GM18861 (cell line): ENCODE measurements at regions not wholly inside any gene's neighbourhood (a gene's known extent, or its start where the extent isn't known, plus 50 kb on each side); places are given as distances from the start of the nearest gene placed in this dataset.
"Not testable (repeated sequence)": the region's sequence is repeated elsewhere in the genome, so short reads cannot be mapped to it uniquely, and the experiment has no call there.

Experiments used
- ATAC-seq: cut with Tn5 transposase; IDR thresholded peaks from one replicate; pipeline ENCODE4 v1.9.1; 2021; ENCODE audit not compliant: unreplicated experiment

- no peak for ATAC-seq
Observed at GRCh38 chr5:92372766-92373165, 989.6 kb upstream of the ARRDC3 start.

- ATAC-seq = no peak
Observed at GRCh38 chr5:92371889-92372235, 988.7 kb upstream of the ARRDC3 start.

DNA sequence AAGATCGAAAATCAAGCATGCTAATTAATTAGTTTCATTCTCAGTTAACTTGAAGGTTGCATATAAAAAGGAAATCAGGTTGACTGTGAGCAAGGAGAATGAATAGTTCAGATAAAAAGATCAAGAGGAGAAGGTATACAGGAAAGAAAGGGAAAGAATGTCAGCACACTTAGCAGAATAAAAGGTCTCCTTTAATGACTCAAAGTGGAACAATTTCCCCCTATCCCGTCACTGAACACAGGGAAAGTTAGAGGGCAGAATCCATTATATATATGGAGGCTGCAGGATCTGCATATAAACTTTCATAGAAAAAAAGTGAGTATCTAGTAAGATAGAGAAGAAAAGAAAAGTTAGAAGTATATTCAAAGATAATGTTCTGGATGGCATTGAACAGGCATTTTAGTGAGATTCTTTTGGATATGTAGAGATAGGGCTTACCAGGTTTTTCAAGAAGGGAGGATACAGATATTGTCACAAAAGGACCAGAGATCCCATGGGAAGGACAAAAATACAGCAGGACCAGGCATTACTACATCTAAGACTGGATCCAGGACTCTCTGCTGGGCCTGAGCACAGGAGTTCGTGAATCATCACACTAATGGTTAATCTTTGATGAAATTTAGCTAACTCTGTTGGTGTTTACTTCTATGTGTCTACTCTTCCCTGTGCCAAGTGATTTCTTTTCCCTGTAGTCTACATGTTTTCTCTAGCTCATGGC is 988.2 kb upstream of the ARRDC3 start:
- ATAC-seq = no peak

DNA sequence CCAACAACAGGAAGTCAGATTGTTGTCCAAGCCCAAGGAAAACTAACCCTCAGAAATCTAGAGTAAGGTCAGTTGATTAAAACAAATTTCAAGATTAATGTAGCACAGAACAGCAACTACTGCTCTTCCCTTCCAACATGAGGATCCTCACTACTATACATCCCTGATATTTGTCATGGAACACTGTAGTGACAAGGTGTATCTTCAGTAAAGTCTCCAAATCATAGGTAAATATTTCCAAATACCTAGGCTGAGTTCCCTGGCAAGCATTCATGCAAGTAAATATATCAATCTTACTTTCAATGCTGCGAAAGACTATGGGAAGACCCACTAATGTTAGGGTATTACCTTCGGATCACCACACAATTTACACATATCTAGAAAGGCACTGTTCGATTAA is 986.9 kb upstream of the ARRDC3 start:
- no peak for ATAC-seq

DNA sequence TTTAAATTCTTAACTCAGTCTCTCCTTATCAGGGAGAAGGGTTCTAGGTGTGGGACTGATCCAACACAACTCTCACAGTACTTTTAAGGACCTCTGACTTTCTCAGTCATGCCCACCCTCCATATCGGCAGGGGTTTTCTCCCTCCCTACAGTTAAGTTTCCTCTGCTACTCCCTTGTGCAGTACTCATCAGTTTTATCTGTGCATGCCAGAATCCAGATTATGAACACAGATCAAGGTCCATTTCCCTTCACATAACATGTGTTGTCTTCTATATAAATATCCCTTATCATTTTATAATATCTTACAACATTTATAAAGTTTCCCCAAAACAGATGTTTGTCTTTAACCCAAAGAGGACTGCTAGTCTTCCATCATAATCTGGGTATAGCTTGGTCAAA is 986.5 kb upstream of the ARRDC3 start:
- ATAC-seq = no peak

- no peak for ATAC-seq
Observed at GRCh38 chr5:92364986-92365550, 982.0 kb upstream of the ARRDC3 start.

DNA sequence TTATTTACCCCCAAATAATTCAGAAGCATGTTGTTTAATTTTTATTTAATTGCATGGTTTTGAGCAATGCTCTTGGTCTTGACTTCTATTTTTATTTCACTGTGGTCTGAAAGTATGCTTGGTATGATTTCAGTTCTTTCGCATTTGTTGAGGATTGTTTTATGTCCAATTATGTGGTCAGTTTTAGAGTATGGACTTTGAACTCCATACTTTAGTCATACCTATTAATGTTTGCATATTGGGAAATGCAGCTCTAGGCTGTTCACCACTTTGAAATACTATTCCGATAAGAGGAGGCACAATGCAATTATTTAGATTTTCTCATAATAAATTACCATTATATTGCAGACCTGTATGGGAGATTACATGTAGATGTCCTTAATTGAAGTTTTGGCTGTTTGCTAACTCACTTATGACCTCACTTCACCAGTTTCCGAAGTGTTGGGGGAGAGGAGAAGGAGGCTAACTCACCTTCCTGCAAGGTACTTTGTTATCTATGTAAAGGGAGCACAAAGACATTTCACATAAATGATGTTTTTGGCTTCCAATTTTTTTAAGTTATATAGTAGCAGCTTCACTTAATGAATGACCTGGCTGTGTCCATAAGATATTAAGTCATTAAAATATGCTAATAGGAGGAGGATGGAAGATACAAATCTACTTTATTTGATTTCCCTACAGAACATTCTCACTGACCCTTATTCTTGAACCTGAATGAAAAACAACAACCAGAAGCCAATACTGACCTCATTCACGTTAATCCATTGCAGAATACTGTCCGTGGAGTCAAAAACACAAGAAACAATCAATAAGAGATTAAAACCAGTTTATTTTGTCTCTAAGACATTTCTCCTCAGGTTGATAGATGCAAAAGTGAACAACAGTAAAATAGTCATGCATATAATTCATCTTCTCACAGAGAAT is 970.3 kb upstream of the ARRDC3 start:
- ATAC-seq = no peak

GRCh38 chr5:92337772-92338234 is 954.7 kb upstream of the ARRDC3 start:
- ATAC-seq = no peak

DNA sequence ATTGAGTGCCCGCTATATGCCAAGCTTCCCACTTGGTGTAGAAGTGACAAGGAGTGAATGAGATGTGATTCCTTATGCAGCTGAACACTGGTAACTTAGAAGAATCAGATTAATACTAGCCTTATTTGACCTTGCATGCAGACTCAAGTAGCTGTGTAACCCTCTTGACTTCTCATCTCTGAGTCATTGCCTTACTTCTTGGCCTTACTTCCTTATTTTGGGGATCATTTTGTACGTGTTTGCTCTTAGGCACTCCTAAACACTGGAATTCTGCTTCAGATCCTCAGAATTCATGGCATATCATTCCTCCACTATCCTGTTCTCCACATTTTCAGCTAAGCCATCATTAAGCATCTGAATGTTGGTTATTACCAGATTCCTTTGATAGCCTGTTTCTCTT is 948.9 kb upstream of the ARRDC3 start:
- no peak for ATAC-seq

GRCh38 chr5:92330365-92330764 is 947.2 kb upstream of the ARRDC3 start:
- ATAC-seq = no peak

GRCh38 chr5:92329759-92330158 is 946.6 kb upstream of the ARRDC3 start:
- no peak for ATAC-seq

- no peak for ATAC-seq
Observed at GRCh38 chr5:92328584-92329259, 945.6 kb upstream of the ARRDC3 start.

- no peak for ATAC-seq
Observed at GRCh38 chr5:92320446-92320845, 937.3 kb upstream of the ARRDC3 start.

DNA sequence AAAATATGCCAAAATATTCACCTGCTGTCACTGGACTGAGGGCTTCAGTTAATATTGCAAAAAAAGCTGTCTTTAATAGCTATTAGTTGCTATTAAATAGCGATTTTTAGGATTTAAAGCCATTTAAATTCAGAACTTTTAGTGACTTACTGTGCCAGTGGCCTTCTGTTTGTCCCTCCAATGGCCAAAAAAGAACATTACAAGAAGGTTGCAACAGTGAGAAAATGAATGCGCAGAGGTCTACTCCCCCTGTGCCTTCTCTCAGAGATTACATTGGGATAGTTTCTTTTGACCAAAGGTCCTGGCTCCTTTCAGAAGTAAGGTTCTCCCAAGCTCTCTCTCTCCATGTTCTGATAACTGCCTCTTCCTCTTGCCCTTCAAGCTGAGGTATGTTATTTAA is 930.3 kb upstream of the ARRDC3 start:
- no peak for ATAC-seq

GRCh38 chr5:92309336-92309991 is 926.3 kb upstream of the ARRDC3 start:
- ATAC-seq = no peak

GRCh38 chr5:92308679-92309078 is 925.6 kb upstream of the ARRDC3 start:
- ATAC-seq = no peak

GRCh38 chr5:92302356-92302755 is 919.2 kb upstream of the ARRDC3 start:
- not testable (repeated sequence) for ATAC-seq

DNA sequence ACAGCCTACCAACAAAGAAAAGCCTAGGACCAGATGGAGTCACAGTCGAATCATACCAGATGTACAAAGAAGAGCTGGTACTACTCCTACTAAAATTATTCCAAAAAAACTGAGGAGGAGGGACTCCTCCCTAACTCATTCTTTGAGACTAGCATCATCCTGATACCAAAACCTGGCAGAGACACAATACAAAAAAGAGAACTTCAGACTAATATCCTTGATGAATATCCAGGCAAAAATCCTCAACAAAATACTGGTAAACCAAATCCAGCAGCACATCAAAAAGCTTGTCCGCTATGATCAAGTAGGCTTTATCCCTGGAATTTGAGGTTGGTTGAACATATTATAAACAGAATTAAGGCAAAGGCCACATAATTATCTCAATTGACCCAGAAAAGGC is 900.4 kb upstream of the ARRDC3 start:
- ATAC-seq = no peak

GRCh38 chr5:92271750-92272149 is 888.6 kb upstream of the ARRDC3 start:
- ATAC-seq = not testable (repeated sequence)

DNA sequence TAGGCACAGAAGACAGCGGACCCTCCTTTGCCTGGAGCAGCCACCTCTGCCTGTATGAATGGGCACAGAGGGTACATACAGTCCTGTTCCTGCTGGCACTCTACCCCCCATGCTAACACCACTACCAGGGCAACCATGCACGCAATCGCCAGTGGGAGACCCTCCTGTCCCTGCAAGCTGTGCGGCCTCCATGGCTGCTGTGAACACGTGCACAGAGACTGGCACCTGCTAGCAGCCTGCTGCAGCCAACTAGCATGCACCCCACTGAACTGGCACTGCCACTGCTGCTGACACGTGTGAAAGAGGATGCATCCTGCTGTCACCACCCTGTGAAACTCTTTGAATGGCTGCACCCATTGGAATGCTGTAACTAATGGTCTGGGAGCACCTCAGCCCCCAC is 885.2 kb upstream of the ARRDC3 start:
- no peak for ATAC-seq

GRCh38 chr5:92267830-92268229 is 884.7 kb upstream of the ARRDC3 start:
- no peak for ATAC-seq
